ENCODE measurements at regions not wholly inside any gene's neighbourhood (a gene's known extent, or its start where the extent isn't known, plus 50 kb on each side); places are given as distances from the start of the nearest gene placed in this dataset.
"Not testable (repeated sequence)": the region's sequence is repeated elsewhere in the genome, so short reads cannot be mapped to it uniquely, and the experiment has no call there.

- ATAC-seq: no peak
- no peak for FAIRE-seq
- intact Hi-C loops (cut with micrococcal nuclease; ENCODE audit: unreplicated experiment): no loop called here
- POLR2A ChIA-PET: no interaction called here
- DNase-seq (ENCODE audit: low spot score): no peak
- CTCF ChIA-PET (ENCODE audit: low intra/inter-chr PET ratio, low total read pairs): no interaction called here
- TF ChIP-seq ATF1 (CRISPR knock-in tag; IDR thresholded peaks at IDR 0.05) (no peak), CREB1 (IDR thresholded peaks at IDR 0.05) (peak; percentile 85), CREB1 (CRISPR knock-in tag; IDR thresholded peaks at IDR 0.05) (no peak), FOXA3 (CRISPR knock-in tag; IDR thresholded peaks at IDR 0.05) (no peak), U2AF2 (IDR thresholded peaks at IDR 0.05; ENCODE audit: low read depth, low read length) (no peak), FLYWCH1 (CRISPR knock-in tag; IDR thresholded peaks at IDR 0.05) (no peak), ATF7 (IDR thresholded peaks at IDR 0.05) (peak; percentile 33), ATF7 (CRISPR knock-in tag; IDR thresholded peaks at IDR 0.05) (no peak), ZNF563 (CRISPR knock-in tag; IDR thresholded peaks at IDR 0.05) (no peak)
- H2AFZ ChIP-seq (ENCODE audit: low read length): no peak overlapping the region
- no peak overlapping the region for H3K4me3 ChIP-seq (replicated peaks in 1 of 3; ENCODE audit: insufficient read depth in 1 of 3, low read depth in 2 of 3, low read length in 3 of 3)
- WGBS (ENCODE audit: low lambda C conversion rate): 24% methylated on average over 22 of the region's 22 CpGs
- in situ Hi-C loops (cut with HindIII; ENCODE audit: extremely low pct_ligation_motif_present, low pct_unique_long_range_greater_than_20kb): no loop called here
- no peaks in the 10 kb centered on the region for H3K4me1 ChIP-seq (ENCODE audit: insufficient read depth, low read length)
- H3K27me3 ChIP-seq (ENCODE audit: control insufficient read depth in 1 of 2, insufficient read depth in 2 of 2, low read length in 2 of 2): peaks cover 2 to 9% of the 10 kb centered on the region in 2 experiments; a peak in 4 of 5 replicates
- H4K20me1 ChIP-seq (ENCODE audit: insufficient read depth, low read length): no peaks in the 10 kb centered on the region
- no peaks in the 10 kb centered on the region for H3K79me2 ChIP-seq (ENCODE audit: insufficient read depth, low read length)
- BruUV-seq (replicated peaks): no TSS peak
- H3K27ac ChIP-seq (ENCODE audit: extremely low read length, insufficient read depth, low read length): no peak overlapping the region
- no peaks in the 10 kb centered on the region for H3K9me3 ChIP-seq (ENCODE audit: low read length)
- no peak overlapping the region for H3K4me2 ChIP-seq (ENCODE audit: low read depth, low read length)
- H3K36me3 ChIP-seq (replicated peaks in 1 of 2; ENCODE audit: control insufficient read depth in 1 of 2, insufficient read depth in 2 of 2, low read length in 2 of 2): no peaks in the 10 kb centered on the region
- no peak overlapping the region for H3K9ac ChIP-seq (ENCODE audit: insufficient read depth, low read depth, low read length)
Measured at GRCh38 chr14:105733081-105734065, 207.0 kb downstream of the TMEM121 start.

GRCh38 chr14:105734241-105734640 lies 207.9 kb downstream of the TMEM121 start:
- in situ Hi-C loops (cut with HindIII; ENCODE audit: extremely low pct_ligation_motif_present, low pct_unique_long_range_greater_than_20kb); H3K4me1 ChIP-seq (ENCODE audit: insufficient read depth, low read length): not testable (repeated sequence)

GRCh38 chr14:105736331-105736730 lies 209.9 kb downstream of the TMEM121 start:
- H3K36me3 ChIP-seq (replicated peaks in 1 of 2; ENCODE audit: control insufficient read depth in 1 of 2, insufficient read depth in 2 of 2, low read length in 2 of 2); H3K4me3 ChIP-seq (replicated peaks in 1 of 3; ENCODE audit: insufficient read depth in 1 of 3, low read depth in 2 of 3, low read length in 3 of 3); BruUV-seq (replicated peaks); H4K20me1 ChIP-seq (ENCODE audit: insufficient read depth, low read length); intact Hi-C loops (cut with micrococcal nuclease; ENCODE audit: unreplicated experiment); DNase-seq (ENCODE audit: low spot score); H3K9ac ChIP-seq (ENCODE audit: insufficient read depth, low read depth, low read length); H3K4me1 ChIP-seq (ENCODE audit: insufficient read depth, low read length); POLR2A ChIA-PET; H3K9me3 ChIP-seq (ENCODE audit: low read length); ATAC-seq; CTCF ChIA-PET (ENCODE audit: low intra/inter-chr PET ratio, low total read pairs); in situ Hi-C loops (cut with HindIII; ENCODE audit: extremely low pct_ligation_motif_present, low pct_unique_long_range_greater_than_20kb); H3K27ac ChIP-seq (ENCODE audit: extremely low read length, insufficient read depth, low read length); H2AFZ ChIP-seq (ENCODE audit: low read length); FAIRE-seq; H3K79me2 ChIP-seq (ENCODE audit: insufficient read depth, low read length); H3K4me2 ChIP-seq (ENCODE audit: low read depth, low read length); H3K27me3 ChIP-seq (ENCODE audit: control insufficient read depth in 1 of 2, insufficient read depth in 2 of 2, low read length in 2 of 2): not testable (repeated sequence)
- 19% methylated on average over 11 of the region's 20 CpGs for WGBS (ENCODE audit: low lambda C conversion rate)

More at GRCh38 chr14:105734241-105734640, 207.9 kb downstream of the TMEM121 start:
- H3K9ac ChIP-seq (ENCODE audit: insufficient read depth, low read depth, low read length); H3K36me3 ChIP-seq (replicated peaks in 1 of 2; ENCODE audit: control insufficient read depth in 1 of 2, insufficient read depth in 2 of 2, low read length in 2 of 2); POLR2A ChIA-PET; H3K4me3 ChIP-seq (replicated peaks in 1 of 3; ENCODE audit: insufficient read depth in 1 of 3, low read depth in 2 of 3, low read length in 3 of 3); BruUV-seq (replicated peaks); DNase-seq (ENCODE audit: low spot score); H3K9me3 ChIP-seq (ENCODE audit: low read length); CTCF ChIA-PET (ENCODE audit: low intra/inter-chr PET ratio, low total read pairs); H3K79me2 ChIP-seq (ENCODE audit: insufficient read depth, low read length); H3K4me2 ChIP-seq (ENCODE audit: low read depth, low read length); intact Hi-C loops (cut with micrococcal nuclease; ENCODE audit: unreplicated experiment); H3K27me3 ChIP-seq (ENCODE audit: control insufficient read depth in 1 of 2, insufficient read depth in 2 of 2, low read length in 2 of 2); H4K20me1 ChIP-seq (ENCODE audit: insufficient read depth, low read length); H3K27ac ChIP-seq (ENCODE audit: extremely low read length, insufficient read depth, low read length); FAIRE-seq; H2AFZ ChIP-seq (ENCODE audit: low read length): not testable (repeated sequence)
- peak; percentile 23; the same call in 1 of the 3 replicates for ATAC-seq
- no CpG with 5 or more reads among the region's 14 CpGs for WGBS (ENCODE audit: low lambda C conversion rate)

Data from HepG2 (cell line).